ENCODE measurements at regions not wholly inside any gene's neighbourhood (a gene's known extent, or its start where the extent isn't known, plus 50 kb on each side); places are given as distances from the start of the nearest gene placed in this dataset.
A peak's percentile ranks its signal among the peaks of the same experiment; 100 is the strongest.

- Histone ChIP-seq H3K9me3 (ENCODE audit: control insufficient read depth, low read length) (peaks cover 20% of the 10 kb centered on the region), H3K4me1 (ENCODE audit: control insufficient read depth, insufficient read depth, low read length) (peaks cover 9% of the 10 kb centered on the region), H3K36me3 (ENCODE audit: control insufficient read depth, insufficient read depth, low read length) (no peaks in the 10 kb centered on the region), H3K4me3 (ENCODE audit: low read length) (no peak overlapping the region), H3K27me3 (ENCODE audit: control insufficient read depth, insufficient read depth, low read length, poor library complexity, severe bottlenecking) (no peaks in the 10 kb centered on the region), H3K27ac (ENCODE audit: low read depth, low read length) (no peak overlapping the region), H3K9ac (ENCODE audit: extremely low read depth, low read length, poor library complexity, severe bottlenecking) (no peak overlapping the region)
- Mint-ChIP-seq H3K4me3 (no peak overlapping the region), H3K36me3 (ENCODE audit: low read depth) (peaks cover 7% of the 10 kb centered on the region), H3K27me3 (ENCODE audit: insufficient read depth) (no peaks in the 10 kb centered on the region), H3K27ac (no peak overlapping the region), H3K4me1 (peaks cover 4% of the 10 kb centered on the region), H3K9me3 (peaks cover 16% of the 10 kb centered on the region)
- no peak for DNase-seq
- WGBS, 2 experiments (ENCODE audit: insufficient coverage in 1 of 2, insufficient read length in 1 of 2), result 100% methylated on average over 1 of the region's 1 CpG; no CpG with 5 or more reads in 1 of the 2 experiments
- TF ChIP-seq CTCF (conservative IDR thresholded peaks at IDR 0.05), result no peak
Observed at GRCh38 chr9:30196941-30197340, 2187.5 kb upstream of the ACO1 start.

GRCh38 chr9:30197453-30197852 is 2187.0 kb upstream of the ACO1 start:
- peaks cover 20% of the 10 kb centered on the region for H3K9me3 ChIP-seq (ENCODE audit: control insufficient read depth, low read length)
- H3K4me3 ChIP-seq (ENCODE audit: low read length), result peak overlapping the region; percentile 30
- DNase-seq, result no peak
- H3K36me3 ChIP-seq (ENCODE audit: control insufficient read depth, insufficient read depth, low read length), result no peaks in the 10 kb centered on the region
- H3K27ac Mint-ChIP-seq, result no peak overlapping the region
- no peak for TF ChIP-seq CTCF (conservative IDR thresholded peaks at IDR 0.05)
- H3K27ac ChIP-seq (ENCODE audit: low read depth, low read length), result no peak overlapping the region
- H3K27me3 Mint-ChIP-seq (ENCODE audit: insufficient read depth), result no peaks in the 10 kb centered on the region
- peaks cover 7% of the 10 kb centered on the region for H3K36me3 Mint-ChIP-seq (ENCODE audit: low read depth)
- peaks cover 16% of the 10 kb centered on the region for H3K9me3 Mint-ChIP-seq
- no peaks in the 10 kb centered on the region for H3K27me3 ChIP-seq (ENCODE audit: control insufficient read depth, insufficient read depth, low read length, poor library complexity, severe bottlenecking)
- peaks cover 4% of the 10 kb centered on the region for H3K4me1 Mint-ChIP-seq
- H3K4me3 Mint-ChIP-seq, result no peak overlapping the region
- no peak overlapping the region for H3K9ac ChIP-seq (ENCODE audit: extremely low read depth, low read length, poor library complexity, severe bottlenecking)
- H3K4me1 ChIP-seq (ENCODE audit: control insufficient read depth, insufficient read depth, low read length), result peaks cover 9% of the 10 kb centered on the region

GRCh38 chr9:30197954-30198353 is 2186.5 kb upstream of the ACO1 start:
- H3K36me3 ChIP-seq (ENCODE audit: control insufficient read depth, insufficient read depth, low read length), result no peaks in the 10 kb centered on the region
- TF ChIP-seq CTCF (conservative IDR thresholded peaks at IDR 0.05), result no peak
- no peaks in the 10 kb centered on the region for H3K27me3 ChIP-seq (ENCODE audit: control insufficient read depth, insufficient read depth, low read length, poor library complexity, severe bottlenecking)
- Mint-ChIP-seq H3K4me1 (peaks cover 4% of the 10 kb centered on the region), H3K4me3 (no peak overlapping the region), H3K36me3 (ENCODE audit: low read depth) (peaks cover 7% of the 10 kb centered on the region), H3K27me3 (ENCODE audit: insufficient read depth) (no peaks in the 10 kb centered on the region), H3K9me3 (peaks cover 16% of the 10 kb centered on the region), H3K27ac (no peak overlapping the region)
- peak overlapping the region; percentile 30 for H3K4me3 ChIP-seq (ENCODE audit: low read length)
- no peak overlapping the region for H3K27ac ChIP-seq (ENCODE audit: low read depth, low read length)
- 98 to 100% methylated on average over 1 to 4 of the region's 4 CpGs for WGBS, 2 experiments (ENCODE audit: insufficient coverage in 1 of 2, insufficient read length in 1 of 2)
- H3K9me3 ChIP-seq (ENCODE audit: control insufficient read depth, low read length), result peaks cover 20% of the 10 kb centered on the region
- DNase-seq, result no peak
- no peak overlapping the region for H3K9ac ChIP-seq (ENCODE audit: extremely low read depth, low read length, poor library complexity, severe bottlenecking)
- H3K4me1 ChIP-seq (ENCODE audit: control insufficient read depth, insufficient read depth, low read length), result peaks cover 9% of the 10 kb centered on the region
